RWPE1 (cell line): ENCODE measurements at regions not wholly inside any gene's neighbourhood (a gene's known extent, or its start where the extent isn't known, plus 50 kb on each side); places are given as distances from the start of the nearest gene placed in this dataset.

ENCODE experiments used
- CTCF ChIA-PET: fragments of 350-600 bp; sonication (Branson Sonifier 250); formaldehyde crosslinking; extraction: SDS; loops from one replicate; lab custom pipeline; 2021; lab: Yijun Ruan, JAX
- POLR2A ChIA-PET: fragments of 400-600 bp; formaldehyde crosslinking; extraction: SDS; loops from one replicate; lab custom pipeline; 2020; ENCODE audit warnings: antibody characterized with exemption; ENCODE audit not compliant: low non-redundant PET; lab: Yijun Ruan, JAX
- DNase-seq: peaks from one replicate; pipeline ENCODE4 v3.0.0; 2012; ENCODE audit warnings: low spot score
- H3K27ac ChIP-seq: fragments of 450-650 bp; 2 replicates; pipeline ENCODE4 v1.5.1; 2017
- CTCF ChIP-seq: fragments of 450-650 bp; conservative IDR thresholded peaks from 2 replicates; pipeline ENCODE4 v1.5.1; 2017; ENCODE audit warnings: low read depth, mild to moderate bottlenecking

- CTCF ChIA-PET, result interaction anchor here (0.6 kb wide), 1 partner anchor 247 kb away, joined by 3 read pairs; no protein-coding TSS in a partner anchor
- DNase-seq, result no peak
- no peak for TF ChIP-seq CTCF
- H3K27ac ChIP-seq, result no peak overlapping the region
- POLR2A ChIA-PET, result no interaction called here
These were observed 63.5 kb upstream of the EGFR start for GRCh38 chr7:54955296-54955695.

- no peak overlapping the region for H3K27ac ChIP-seq
- CTCF ChIA-PET, result interaction anchor here (0.6 kb wide), 4 partner anchors 106 to 1149 kb away, joined by 3 to 6 read pairs (median 3); no protein-coding TSS in a partner anchor
- no peak for TF ChIP-seq CTCF
- POLR2A ChIA-PET, result no interaction called here
- no peak for DNase-seq
These were observed 63.0 kb upstream of the EGFR start for GRCh38 chr7:54955696-54956420.

- ChIA-PET CTCF (no interaction called here), POLR2A (no interaction called here)
- no peak for TF ChIP-seq CTCF
- H3K27ac ChIP-seq, result no peak overlapping the region
- no peak for DNase-seq
These were observed 62.0 kb upstream of the EGFR start for GRCh38 chr7:54956865-54957264.

- H3K27ac ChIP-seq, result peak overlapping the region; percentile 63
- DNase-seq, result peak; percentile 43
- TF ChIP-seq CTCF, result no peak
- POLR2A ChIA-PET, result no interaction called here
- CTCF ChIA-PET, result interaction anchor here (0.7 kb wide), 1 partner anchor 176 kb away, joined by 3 read pairs; no protein-coding TSS in a partner anchor
These were observed 58.3 kb upstream of the EGFR start for GRCh38 chr7:54960517-54960916.

GRCh38 chr7:54961391-54961790 is 57.4 kb upstream of the EGFR start:
- H3K27ac ChIP-seq, result peak overlapping the region; percentile 87
- CTCF ChIA-PET, result interaction anchor here (0.6 to 0.7 kb wide), 2 partner anchors 17 to 33 kb away, joined by 4 read pairs; no protein-coding TSS in a partner anchor

GRCh38 chr7:54963155-54963554 is 55.7 kb upstream of the EGFR start:
- CTCF ChIA-PET, result no interaction called here
- no peak overlapping the region for H3K27ac ChIP-seq
- no peak for TF ChIP-seq CTCF
- POLR2A ChIA-PET, result no interaction called here
- no peak for DNase-seq

More at GRCh38 chr7:54961391-54961790, 57.4 kb upstream of the EGFR start:
- DNase-seq, result peak; percentile 66
- POLR2A ChIA-PET, result interaction anchor here (0.6 to 0.9 kb wide), 3 partner anchors 15 to 59 kb away, joined by 4 to 6 read pairs (median 4); no protein-coding TSS in a partner anchor
- TF ChIP-seq CTCF, result no peak
